Body of pancreas (tissue), 4 donors: ENCODE measurements at regions not wholly inside any gene's neighbourhood (a gene's known extent, or its start where the extent isn't known, plus 50 kb on each side); places are given as distances from the start of the nearest gene placed in this dataset.

Experiments used
- ATAC-seq: fragments of 150-250 bp; one replicate; pipeline ENCODE4 v1.9.1; 2016
- DNase-seq, 4 donors: peaks; one replicate each; pipeline ENCODE4 v3.0.0-alpha.2; 2019
- H3K27ac ChIP-seq, 4 donors: fragments of 200-600 bp; sonication (generic); 1 replicate in 3 of 4; 2 replicates in 1 of 4; pipeline versions ENCODE4 v1.5.1 to v1.6.1; 2016 to 2019; ENCODE audit warnings: mild to moderate bottlenecking in 1 of 4, mixed read lengths in 1 of 4, moderate library complexity in 1 of 4
- H3K27me3 ChIP-seq, 2 donors: fragments of 200-600 bp; sonication (generic); one replicate each; pipeline ENCODE4 v1.6.0; 2016; ENCODE audit warnings: mild to moderate bottlenecking in 1 of 2
- H3K36me3 ChIP-seq, 2 donors: fragments of 200-600 bp; sonication (generic); replicated peaks in 1 of 2; 2 replicates each; pipeline ENCODE4 v1.5.1; 2016; ENCODE audit warnings: low read depth in 2 of 2; ENCODE audit not compliant: insufficient read depth in 1 of 2
- H3K4me1 ChIP-seq: fragments of 200-600 bp; sonication (generic); one replicate; pipeline ENCODE4 v1.6.0; 2016
- H3K4me3 ChIP-seq, 2 donors: fragments of 200-600 bp; sonication (generic); 1 replicate in 1 of 2; 2 replicates in 1 of 2; pipeline ENCODE4 v1.5.1; 2016 to 2019
- H3K9me3 ChIP-seq, 3 donors: fragments of 200-600 bp; sonication (generic); 1 replicate in 2 of 3; 2 replicates in 1 of 3; pipeline ENCODE4 v1.5.1; 2016
- CTCF ChIP-seq, 7 experiments: fragments of 450-650 bp in 4 of 7; fragments of 200-600 bp in 3 of 7; sonication (generic) in 3 of 7; IDR thresholded peaks; one replicate each; pipeline ENCODE4 v1.5.1; 2016 to 2019; ENCODE audit warnings: antibody characterized with exemption in 7 of 7
- POLR2A ChIP-seq, 3 donors: fragments of 450-650 bp; IDR thresholded peaks; one replicate each; pipeline ENCODE4 v1.6.1; 2016; ENCODE audit warnings: antibody characterized with exemption in 3 of 3, mild to moderate bottlenecking in 2 of 3
- WGBS, 2 donors: methylation state at CpG; one replicate each; pipeline ENCODE4 v1.1.5; 2017; 5-methylcytosine and 5-hydroxymethylcytosine counted together
- intact Hi-C: fragments of 100-400 bp; cut with DNase I; formaldehyde crosslinking; loops from one replicate; pipeline ENCODE4 v1.15.1; 2023

DNA sequence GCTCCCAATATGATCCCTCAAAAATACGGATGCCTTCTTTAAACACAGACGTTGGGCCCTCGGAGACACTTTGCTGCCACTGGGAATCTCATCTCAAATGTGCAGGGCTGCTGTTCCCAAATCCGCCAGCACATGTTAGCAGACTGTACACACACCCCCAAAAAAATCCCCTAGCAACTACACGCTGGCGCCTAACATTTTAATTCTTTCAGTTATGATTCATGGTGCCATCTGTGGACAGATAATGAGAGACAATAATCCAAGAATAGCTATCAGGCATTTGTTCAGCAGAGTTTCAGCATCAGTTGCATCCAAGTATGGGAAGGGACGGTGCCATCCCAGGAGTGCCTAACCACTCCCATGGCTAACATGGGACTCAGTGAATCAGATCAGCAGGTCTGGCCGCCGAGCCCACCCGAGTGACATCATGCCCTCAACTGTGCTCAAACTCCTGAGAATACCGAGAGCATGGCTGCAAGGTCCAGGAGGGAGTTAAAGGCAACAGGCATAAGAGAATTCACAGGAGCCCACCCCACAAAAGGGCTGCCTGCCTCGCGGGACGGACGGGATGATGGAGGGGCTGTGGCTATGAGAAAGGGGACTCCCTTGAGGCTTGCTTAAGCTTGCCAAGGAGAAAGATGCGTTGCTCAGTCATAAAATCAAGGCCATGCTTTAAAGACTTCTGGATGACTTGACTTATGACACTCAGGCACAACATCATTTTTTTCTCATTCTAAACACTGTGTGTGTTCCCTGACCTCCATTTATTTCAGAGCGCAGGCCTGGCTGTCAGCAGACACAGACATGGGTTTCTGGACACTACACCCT lies 337.0 kb downstream of the SHANK2 start:
- Histone ChIP-seq H3K27me3 (no peaks in the 10 kb centered on the region), H3K9me3 (no peaks in the 10 kb centered on the region), H3K4me1 (peaks cover 7% of the 10 kb centered on the region), H3K4me3 (no peak overlapping the region), H3K27ac (no peak overlapping the region), H3K36me3 (no peaks in the 10 kb centered on the region)
- intact Hi-C loops, result no loop called here
- WGBS, 2 donors, result 80 to 87% methylated on average over 14 to 17 of the region's 17 CpGs
- no peak for TF ChIP-seq POLR2A (IDR thresholded peaks at IDR 0.05)
- no peak for TF ChIP-seq CTCF (IDR thresholded peaks at IDR 0.05)
- ATAC-seq (no peak), DNase-seq (no peak)

- Histone ChIP-seq H3K27ac (no peak overlapping the region), H3K4me1 (peaks cover 7% of the 10 kb centered on the region), H3K4me3 (no peak overlapping the region), H3K9me3 (peaks cover 0 to 4% (median 0%) of the 10 kb centered on the region in 3 donors), H3K36me3 (no peaks in the 10 kb centered on the region), H3K27me3 (no peaks in the 10 kb centered on the region)
- DNase-seq (no peak), ATAC-seq (no peak)
- 89 to 92% methylated on average over 2 to 8 of the region's 8 CpGs for WGBS, 2 donors
- intact Hi-C loops, result no loop called here
- TF ChIP-seq POLR2A (IDR thresholded peaks at IDR 0.05) (no peak), CTCF (IDR thresholded peaks at IDR 0.05) (no peak)
Measured at GRCh38 chr11:70916351-70916750, 336.0 kb downstream of the SHANK2 start.

GRCh38 chr11:70918242-70918641 lies 334.1 kb downstream of the SHANK2 start:
- H3K4me3 ChIP-seq, result no peak overlapping the region
- intact Hi-C loops, result no loop called here
- peaks cover 7% of the 10 kb centered on the region for H3K4me1 ChIP-seq
- ATAC-seq, result no peak
- WGBS, 2 donors, result 44 to 58% methylated on average over 7 of the region's 7 CpGs
- H3K9me3 ChIP-seq, result peaks cover 0 to 10% (median 0%) of the 10 kb centered on the region in 3 donors
- no peak overlapping the region for H3K27ac ChIP-seq
- H3K36me3 ChIP-seq, result no peaks in the 10 kb centered on the region
- no peaks in the 10 kb centered on the region for H3K27me3 ChIP-seq
- DNase-seq, result no peak
- no peak for TF ChIP-seq CTCF (IDR thresholded peaks at IDR 0.05)
- TF ChIP-seq POLR2A (IDR thresholded peaks at IDR 0.05), result no peak

- Histone ChIP-seq H3K27me3 (no peaks in the 10 kb centered on the region), H3K36me3 (no peaks in the 10 kb centered on the region), H3K4me3 (no peak overlapping the region), H3K4me1 (no peaks in the 10 kb centered on the region), H3K9me3 (peaks cover 0 to 12% (median 0%) of the 10 kb centered on the region in 3 donors), H3K27ac (no peak overlapping the region)
- no peak for DNase-seq
- no peak for ATAC-seq
- TF ChIP-seq CTCF (IDR thresholded peaks at IDR 0.05) (no peak), POLR2A (IDR thresholded peaks at IDR 0.05) (no peak)
- 93 to 96% methylated on average over 4 of the region's 4 CpGs for WGBS, 2 donors
- intact Hi-C loops, result no loop called here
Measured at GRCh38 chr11:70921804-70922203, 330.6 kb downstream of the SHANK2 start.

- ATAC-seq, result no peak
- no peak for DNase-seq
- no peaks in the 10 kb centered on the region for H3K36me3 ChIP-seq
- 95 to 100% methylated on average over 1 to 8 of the region's 8 CpGs for WGBS, 2 donors
- peaks cover 0 to 12% (median 0%) of the 10 kb centered on the region in 3 donors for H3K9me3 ChIP-seq
- no peaks in the 10 kb centered on the region for H3K27me3 ChIP-seq
- intact Hi-C loops, result no loop called here
- no peaks in the 10 kb centered on the region for H3K4me1 ChIP-seq
- TF ChIP-seq CTCF (IDR thresholded peaks at IDR 0.05) (no peak), POLR2A (IDR thresholded peaks at IDR 0.05) (no peak)
- H3K4me3 ChIP-seq, result no peak overlapping the region
- no peak overlapping the region for H3K27ac ChIP-seq
Measured at GRCh38 chr11:70924108-70924507, 328.3 kb downstream of the SHANK2 start.
